RWPE1 (cell line): ENCODE measurements at regions not wholly inside any gene's neighbourhood (a gene's known extent, or its start where the extent isn't known, plus 50 kb on each side); places are given as distances from the start of the nearest gene placed in this dataset.

Experiments
- CTCF ChIA-PET: fragments of 350-600 bp; sonication (Branson Sonifier 250); formaldehyde crosslinking; extraction: SDS; loops from one replicate; lab custom pipeline; 2021; lab: Yijun Ruan, JAX
- POLR2A ChIA-PET: fragments of 400-600 bp; formaldehyde crosslinking; extraction: SDS; loops from one replicate; lab custom pipeline; 2020; ENCODE audit warnings: antibody characterized with exemption; ENCODE audit not compliant: low non-redundant PET; lab: Yijun Ruan, JAX
- DNase-seq: peaks from one replicate; pipeline ENCODE4 v3.0.0; 2012; ENCODE audit warnings: low spot score
- H3K27ac ChIP-seq: fragments of 450-650 bp; 2 replicates; pipeline ENCODE4 v1.5.1; 2017
- CTCF ChIP-seq: fragments of 450-650 bp; conservative IDR thresholded peaks from 2 replicates; pipeline ENCODE4 v1.5.1; 2017; ENCODE audit warnings: low read depth, mild to moderate bottlenecking

GRCh38 chr7:18123508-18124239 lies 96.0 kb upstream of the PRPS1L1 start:
- POLR2A ChIA-PET, result no interaction called here
- CTCF ChIA-PET, result no interaction called here
- DNase-seq, result no peak
- no peak for TF ChIP-seq CTCF
- H3K27ac ChIP-seq, result no peak overlapping the region

DNA sequence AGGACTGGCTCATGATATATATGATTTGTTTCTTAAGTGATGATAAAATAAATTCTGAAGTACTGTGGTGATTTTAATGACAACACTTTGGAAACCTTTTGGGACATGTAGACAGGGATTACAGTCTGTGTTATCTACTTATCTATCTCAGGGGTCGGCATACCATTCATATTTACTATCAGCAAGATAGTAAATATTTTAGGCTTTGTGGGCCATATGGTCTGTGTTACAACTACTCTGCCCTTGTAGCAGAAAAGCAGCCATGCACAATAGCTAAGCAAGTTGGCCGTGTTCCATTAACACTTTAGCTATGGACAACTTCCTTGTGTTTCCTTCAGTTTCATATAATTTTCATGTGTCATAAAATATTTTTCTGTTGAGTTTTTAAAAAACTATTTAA lies 97.8 kb upstream of the PRPS1L1 start:
- CTCF ChIA-PET, result interaction anchor here (0.6 kb wide), 1 partner anchor 173 kb away, joined by 3 read pairs; no protein-coding TSS in a partner anchor
- H3K27ac ChIP-seq, result no peak overlapping the region
- DNase-seq, result no peak

DNA sequence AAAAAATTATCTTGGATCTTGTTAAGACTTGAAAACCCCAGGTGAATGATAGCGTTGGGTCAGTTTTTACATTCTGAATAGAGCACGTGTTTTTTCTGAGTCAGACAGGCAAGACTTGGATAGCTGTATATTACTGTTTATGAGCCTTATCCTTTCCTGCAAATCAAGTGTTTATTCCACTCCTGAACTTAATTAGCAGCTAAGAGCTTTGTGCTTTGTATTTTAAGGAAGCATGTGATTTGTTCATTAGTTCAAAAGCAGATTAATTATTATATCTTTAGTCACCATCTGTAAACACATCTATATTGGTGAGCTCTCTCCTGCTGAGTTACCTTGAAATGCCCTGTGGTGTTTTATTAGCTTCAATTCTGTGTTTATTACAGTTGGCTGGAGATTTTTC lies 98.6 kb upstream of the PRPS1L1 start:
- ChIA-PET POLR2A (no interaction called here), CTCF (interaction anchor here (0.6 kb wide), 2 partner anchors 219 to 333 kb away, joined by 3 to 4 read pairs; no protein-coding TSS in a partner anchor)
- no peak for TF ChIP-seq CTCF
- no peak overlapping the region for H3K27ac ChIP-seq
- DNase-seq, result peak; percentile 20

More for the DNA sequence above, 97.8 kb upstream of the PRPS1L1 start:
- TF ChIP-seq CTCF, result no peak
- POLR2A ChIA-PET, result no interaction called here

DNA sequence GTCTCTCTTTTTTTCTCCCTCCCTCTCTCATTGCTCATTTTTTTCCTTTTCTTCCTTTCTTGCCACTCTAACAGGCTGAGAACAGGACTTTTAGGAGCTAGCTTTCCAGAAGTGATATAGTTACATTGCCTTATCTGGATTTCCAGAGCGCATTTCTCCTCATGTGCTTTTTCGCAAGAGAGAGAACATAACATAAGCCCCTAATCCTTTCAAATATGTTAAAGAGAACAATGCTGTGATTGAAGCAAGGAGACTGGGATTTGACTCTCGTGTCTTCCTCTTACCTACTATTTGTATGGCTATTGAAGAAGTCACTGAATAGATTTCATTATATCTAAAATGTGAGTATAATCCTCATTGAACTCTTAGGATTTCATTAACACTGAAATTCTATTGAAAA lies 101.2 kb upstream of the PRPS1L1 start:
- DNase-seq, result no peak
- H3K27ac ChIP-seq, result no peak overlapping the region
- ChIA-PET POLR2A (no interaction called here), CTCF (no interaction called here)
- no peak for TF ChIP-seq CTCF

GRCh38 chr7:18132811-18133210 lies 105.2 kb upstream of the PRPS1L1 start:
- H3K27ac ChIP-seq, result no peak overlapping the region
- POLR2A ChIA-PET, result no interaction called here
- DNase-seq, result no peak
- no peak for TF ChIP-seq CTCF
- CTCF ChIA-PET, result no interaction called here

- CTCF ChIA-PET, result no interaction called here
- TF ChIP-seq CTCF, result no peak
- no peak for DNase-seq
- H3K27ac ChIP-seq, result no peak overlapping the region
- POLR2A ChIA-PET, result no interaction called here
Observed at GRCh38 chr7:18133921-18134320, 106.3 kb upstream of the PRPS1L1 start.
